Progenitor cell of endocrine pancreas (in vitro differentiated cells): ENCODE measurements at regions not wholly inside any gene's neighbourhood (a gene's known extent, or its start where the extent isn't known, plus 50 kb on each side); places are given as distances from the start of the nearest gene placed in this dataset.

Experiments used
- DNase-seq: peaks from one replicate; pipeline ENCODE4 v3.0.0; 2021; ENCODE audit warnings: low spot score; ENCODE audit not compliant: unreplicated experiment
- H3K27ac Mint-ChIP-seq: 2 replicates; pipeline ENCODE4 v1.8.0; 2021; ENCODE audit warnings: mild to moderate bottlenecking, moderate library complexity, mixed read lengths
- H3K27me3 Mint-ChIP-seq: 2 replicates; pipeline ENCODE4 v1.8.0; 2021; ENCODE audit warnings: mixed read lengths
- H3K36me3 Mint-ChIP-seq: 2 replicates; pipeline ENCODE4 v1.8.0; 2022; ENCODE audit warnings: mixed read lengths; ENCODE audit not compliant: insufficient read depth
- H3K4me1 Mint-ChIP-seq: 2 replicates; pipeline ENCODE4 v1.8.0; 2021; ENCODE audit warnings: low read depth, mixed read lengths
- H3K4me3 Mint-ChIP-seq: 2 replicates; pipeline ENCODE4 v1.8.0; 2021; ENCODE audit warnings: low read depth, mild to moderate bottlenecking, moderate library complexity, mixed read lengths
- H3K9me3 Mint-ChIP-seq: 2 replicates; pipeline ENCODE4 v1.8.0; 2021; ENCODE audit warnings: low read depth, mixed read lengths
- CTCF ChIP-seq: fragments of 200-600 bp; sonication (generic); IDR thresholded peaks from one replicate; pipeline ENCODE4 v1.5.0; 2021; ENCODE audit warnings: antibody characterized with exemption, mild to moderate bottlenecking; ENCODE audit not compliant: unreplicated experiment

GRCh38 chr17:69650881-69651280 is 236.4 kb downstream of the MAP2K6 start:
- Mint-ChIP-seq H3K9me3 (peaks cover 15% of the 10 kb centered on the region), H3K4me1 (peaks cover 3% of the 10 kb centered on the region), H3K27me3 (no peaks in the 10 kb centered on the region), H3K27ac (no peak overlapping the region), H3K4me3 (no peak overlapping the region), H3K36me3 (no peaks in the 10 kb centered on the region)
- DNase-seq = no peak
- TF ChIP-seq CTCF = no peak

DNA sequence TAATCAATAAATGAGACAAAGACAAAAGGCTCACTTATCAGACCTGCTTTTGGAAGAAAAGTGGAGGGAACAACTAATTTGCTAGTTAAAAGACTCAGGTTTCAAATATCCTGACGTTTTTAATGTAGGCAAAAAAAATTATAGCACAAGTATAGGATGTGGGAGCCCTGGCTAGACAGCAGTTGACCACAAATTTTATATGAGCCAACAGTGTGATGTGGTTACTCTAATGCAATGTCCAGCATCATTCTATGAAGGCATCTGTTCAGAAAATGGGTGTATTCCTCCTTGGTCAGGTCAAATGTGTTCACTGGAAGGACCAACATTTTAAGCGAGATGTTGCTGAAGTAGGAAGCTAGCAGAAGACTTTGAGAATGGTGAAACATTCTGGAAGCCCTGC is 237.4 kb downstream of the MAP2K6 start:
- H3K27ac Mint-ChIP-seq = no peak overlapping the region
- TF ChIP-seq CTCF = no peak
- no peaks in the 10 kb centered on the region for H3K36me3 Mint-ChIP-seq
- H3K4me1 Mint-ChIP-seq = peaks cover 3% of the 10 kb centered on the region
- no peak for DNase-seq
- no peaks in the 10 kb centered on the region for H3K27me3 Mint-ChIP-seq
- no peak overlapping the region for H3K4me3 Mint-ChIP-seq
- H3K9me3 Mint-ChIP-seq = peaks cover 15% of the 10 kb centered on the region

DNA sequence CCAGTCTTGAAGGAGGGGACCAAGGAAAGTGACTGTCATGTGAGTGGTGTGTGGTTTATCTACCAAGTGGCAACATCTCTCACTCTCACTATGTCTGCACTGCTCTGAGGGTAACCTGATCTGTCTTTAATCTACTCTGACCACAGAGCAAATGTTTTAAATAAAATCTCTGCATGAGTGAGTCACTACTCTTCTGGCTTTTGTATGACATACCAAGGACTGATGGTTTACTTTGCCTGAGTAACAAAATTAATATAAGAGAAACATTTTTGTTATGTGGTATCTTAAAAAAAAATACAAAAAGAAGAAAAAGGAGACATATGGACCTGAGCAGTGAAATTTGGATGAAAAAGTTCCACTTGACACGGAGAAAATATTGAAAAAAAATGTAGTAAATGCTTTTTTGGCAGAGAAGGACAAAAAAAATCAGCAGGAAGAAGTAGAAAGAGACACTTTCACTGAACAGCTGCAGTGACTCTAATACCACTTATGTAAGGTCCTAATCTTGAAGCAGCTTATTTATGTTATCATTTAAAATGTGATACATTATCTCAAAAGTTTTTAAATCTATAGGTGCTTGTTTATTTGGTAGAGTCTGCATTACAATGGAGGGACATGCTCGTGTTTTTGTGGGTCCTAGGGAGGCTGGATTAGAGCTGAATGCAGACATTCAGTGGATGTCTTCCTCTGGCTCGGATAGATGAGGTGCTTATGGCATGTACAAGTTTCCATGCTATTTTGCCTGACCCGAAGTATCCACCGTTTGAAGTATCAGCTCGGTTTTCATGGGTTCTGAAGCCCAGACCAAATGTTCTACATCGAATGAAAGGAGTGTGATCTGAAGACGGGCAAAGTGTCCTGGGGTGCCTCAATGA is 240.7 kb downstream of the MAP2K6 start:
- Mint-ChIP-seq H3K27ac (no peak overlapping the region), H3K9me3 (peaks cover 11% of the 10 kb centered on the region), H3K36me3 (no peaks in the 10 kb centered on the region), H3K4me3 (no peak overlapping the region), H3K27me3 (no peaks in the 10 kb centered on the region), H3K4me1 (peaks cover 3% of the 10 kb centered on the region)
- no peak for DNase-seq
- TF ChIP-seq CTCF = no peak

GRCh38 chr17:69655902-69656301 is 241.4 kb downstream of the MAP2K6 start:
- peaks cover 11% of the 10 kb centered on the region for H3K9me3 Mint-ChIP-seq
- peaks cover 1% of the 10 kb centered on the region for H3K4me1 Mint-ChIP-seq
- DNase-seq = no peak
- H3K27ac Mint-ChIP-seq = no peak overlapping the region
- H3K4me3 Mint-ChIP-seq = no peak overlapping the region
- no peak for TF ChIP-seq CTCF
- no peaks in the 10 kb centered on the region for H3K27me3 Mint-ChIP-seq
- no peaks in the 10 kb centered on the region for H3K36me3 Mint-ChIP-seq

DNA sequence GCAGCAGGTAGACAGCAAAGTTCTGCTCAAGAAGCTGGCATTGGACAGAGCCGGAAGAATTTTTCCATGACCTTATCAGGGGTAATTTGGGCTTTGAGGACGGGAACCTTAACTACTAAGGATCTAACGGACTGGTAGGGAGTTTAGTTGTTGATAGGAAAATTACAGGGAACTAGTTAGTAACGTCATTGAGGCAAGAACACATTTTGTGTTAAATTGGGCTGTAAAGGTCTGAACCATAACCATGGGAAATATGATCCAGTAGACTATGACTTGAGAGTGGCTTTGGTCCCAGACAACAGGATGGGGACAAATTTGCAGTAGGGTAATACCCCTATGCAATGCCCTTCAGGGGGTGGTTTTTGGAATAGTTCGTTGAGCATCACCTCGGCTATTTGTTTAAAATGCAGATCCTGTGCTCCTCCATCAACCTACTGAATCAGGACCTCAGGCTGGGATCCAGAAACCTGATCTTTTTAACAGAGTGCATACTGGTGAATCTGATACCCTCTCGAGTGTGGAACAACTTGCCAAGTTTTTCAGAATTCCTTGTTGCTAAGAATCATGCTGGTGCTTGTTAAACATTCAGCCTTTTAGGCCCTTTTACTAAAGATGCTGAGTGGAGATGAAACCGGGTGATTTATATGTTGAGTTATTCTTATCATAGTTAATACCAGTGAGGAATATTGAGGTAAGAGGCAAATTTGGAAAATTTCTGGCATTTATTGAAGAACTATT is 255.1 kb downstream of the MAP2K6 start:
- Mint-ChIP-seq H3K4me3 (no peak overlapping the region), H3K27me3 (no peaks in the 10 kb centered on the region), H3K27ac (no peak overlapping the region), H3K9me3 (peaks cover 2% of the 10 kb centered on the region), H3K4me1 (peaks cover 9% of the 10 kb centered on the region), H3K36me3 (no peaks in the 10 kb centered on the region)
- no peak for TF ChIP-seq CTCF
- no peak for DNase-seq
